Prostate gland (tissue), 2 donors: ENCODE measurements at regions not wholly inside any gene's neighbourhood (a gene's known extent, or its start where the extent isn't known, plus 50 kb on each side); places are given as distances from the start of the nearest gene placed in this dataset.

Source experiments
- CTCF ChIP-seq, 4 experiments: fragments of 200-600 bp in 2 of 4; fragments of 450-650 bp in 2 of 4; sonication (generic) in 2 of 4; IDR thresholded peaks; 1 replicate in 3 of 4; 2 replicates in 1 of 4; pipeline ENCODE4 v1.5.1; 2016 to 2019; ENCODE audit warnings: antibody characterized with exemption in 4 of 4, mild to moderate bottlenecking in 2 of 4, moderate library complexity in 2 of 4
- POLR2A ChIP-seq: fragments of 450-650 bp; IDR thresholded peaks from one replicate; pipeline ENCODE4 v1.6.1; 2016; ENCODE audit warnings: antibody characterized with exemption, mild to moderate bottlenecking

GRCh38 chr21:24278711-24279110, 1328.6 kb downstream of the MRPL39 start:
- TF ChIP-seq POLR2A: no peak
- TF ChIP-seq CTCF (IDR thresholded peaks at IDR 0.05): no peak
